Renal cortical epithelial cell (primary cell): ENCODE measurements at regions not wholly inside any gene's neighbourhood (a gene's known extent, or its start where the extent isn't known, plus 50 kb on each side); places are given as distances from the start of the nearest gene placed in this dataset.

Experiments
- DNase-seq: peaks from one replicate; pipeline ENCODE4 v3.0.0-alpha.2; 2011; ENCODE audit warnings: low read depth

DNA sequence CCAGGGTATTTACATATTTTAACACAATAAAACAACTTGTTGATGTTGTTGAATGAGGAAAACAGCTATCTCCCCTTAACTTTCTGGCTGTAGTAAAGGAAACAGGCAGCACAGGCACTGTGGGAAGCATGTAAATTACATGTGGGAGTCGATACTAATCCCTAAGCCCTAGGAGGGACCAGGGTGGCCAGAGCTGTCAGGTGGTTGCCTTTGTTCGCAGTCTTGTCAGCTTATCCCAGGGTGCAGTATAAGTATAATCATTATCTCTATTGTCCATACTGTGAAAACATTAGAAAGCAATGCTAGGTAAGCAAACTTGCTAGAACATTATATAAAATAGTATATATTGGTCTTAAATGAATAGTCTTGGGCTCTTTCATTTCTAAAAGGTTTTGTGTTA, 125.6 kb upstream of the RPS23 start:
- DNase-seq, result no peak

DNA sequence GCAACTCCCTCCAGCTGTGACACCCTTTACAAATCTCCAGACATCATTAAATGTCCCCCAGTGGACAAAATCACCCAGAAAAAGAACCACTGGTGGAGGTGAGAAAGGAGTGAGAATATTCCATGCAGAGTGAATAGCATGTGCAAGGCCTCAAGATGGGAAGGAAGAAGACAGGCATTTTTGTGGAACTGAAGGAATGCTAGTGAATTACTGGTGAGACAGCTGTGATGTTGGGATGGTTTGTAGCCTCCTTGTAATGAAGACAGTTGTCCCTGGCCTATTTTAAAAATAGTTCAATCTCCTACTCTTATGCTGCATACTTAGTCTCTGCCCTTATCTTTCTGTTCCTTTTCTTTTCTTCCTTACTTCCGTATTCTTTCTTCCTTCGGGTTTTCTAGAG, 124.9 kb upstream of the RPS23 start:
- no peak for DNase-seq

- no peak for DNase-seq
These were observed 121.0 kb upstream of the RPS23 start for GRCh38 chr5:82399111-82399510.

DNA sequence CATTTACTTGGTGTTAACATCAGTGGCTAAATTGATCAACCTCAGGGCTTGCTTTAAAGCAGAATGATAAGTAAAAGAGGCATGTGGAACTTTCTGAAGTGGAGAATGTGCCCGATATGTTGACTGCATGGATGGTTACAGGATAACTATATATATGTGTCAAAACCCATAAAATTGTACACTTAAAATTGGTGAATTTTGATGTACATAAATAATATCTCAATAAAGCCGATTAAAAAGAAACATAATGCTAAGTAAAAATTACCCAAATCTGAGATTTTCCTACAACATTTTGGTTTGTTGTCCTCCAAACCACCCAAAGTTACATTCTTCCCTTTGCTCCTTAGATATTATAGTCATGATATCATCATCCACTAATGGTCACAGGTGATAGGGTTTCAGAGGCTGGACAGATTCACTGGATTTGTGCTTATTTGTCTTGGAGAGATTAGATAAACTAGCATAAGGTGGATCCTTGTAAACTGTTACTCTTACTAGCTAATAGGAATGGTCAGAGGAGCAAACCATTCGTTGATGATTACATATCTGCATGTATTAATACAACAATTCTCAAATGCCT, 119.7 kb upstream of the RPS23 start:
- DNase-seq, result no peak

DNA sequence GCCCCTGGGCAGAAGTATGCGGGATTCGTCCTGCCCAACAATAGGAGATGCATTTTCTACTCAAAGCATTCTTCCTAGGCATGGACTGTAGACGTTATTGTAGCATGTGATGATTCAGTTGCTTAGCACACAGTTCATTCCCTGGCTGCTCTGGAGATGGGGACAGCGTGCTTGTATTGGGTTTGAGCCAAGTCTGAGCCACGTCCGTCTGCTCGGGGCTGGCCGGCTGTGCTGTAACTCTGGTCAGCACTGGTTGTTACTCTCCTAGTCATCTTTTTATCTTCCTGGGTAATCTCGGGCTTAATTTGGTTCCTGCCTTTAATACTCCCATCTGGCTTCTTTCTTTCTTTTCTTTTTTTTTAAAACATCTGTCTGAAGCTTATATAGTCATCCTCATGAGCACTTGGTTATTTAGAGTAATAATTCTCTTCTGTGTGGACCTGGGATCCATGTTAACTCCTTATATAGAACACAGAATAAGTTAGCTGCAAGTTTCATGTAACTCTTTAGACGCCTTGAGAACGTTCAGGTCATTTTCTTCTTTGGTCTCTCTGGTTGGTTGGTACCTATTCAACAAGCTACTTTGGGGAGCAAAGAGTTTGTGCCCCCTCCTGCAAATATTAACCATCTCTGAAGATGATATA, 118.8 kb upstream of the RPS23 start:
- peak; percentile 98 for DNase-seq

- peak; percentile 33 for DNase-seq
These were observed 118.2 kb upstream of the RPS23 start for GRCh38 chr5:82396396-82396795.

GRCh38 chr5:82393951-82394350, 115.8 kb upstream of the RPS23 start:
- DNase-seq, result no peak

DNA sequence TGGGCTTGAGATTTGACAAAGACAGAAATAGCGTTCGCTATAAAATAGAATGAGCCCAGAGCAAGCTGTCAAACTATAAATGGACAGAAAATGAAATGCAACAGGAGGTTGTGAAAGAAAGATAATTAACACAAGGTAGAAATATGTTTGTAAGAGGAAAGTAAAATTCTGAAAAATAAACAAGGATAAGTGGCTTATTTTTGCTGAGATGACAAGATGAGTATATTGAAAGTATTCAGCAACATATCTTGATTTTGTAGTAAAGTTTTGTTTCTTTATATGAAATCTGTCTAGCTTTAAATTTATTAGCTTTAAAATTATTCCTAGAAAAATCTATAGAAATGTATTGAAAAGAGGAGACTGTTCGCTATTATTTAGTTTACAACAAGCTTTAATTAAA, 111.9 kb upstream of the RPS23 start:
- DNase-seq, result no peak

- DNase-seq, result no peak
These were observed 111.2 kb upstream of the RPS23 start for GRCh38 chr5:82389347-82389746.

GRCh38 chr5:82388181-82388580, 110.0 kb upstream of the RPS23 start:
- DNase-seq, result no peak

DNA sequence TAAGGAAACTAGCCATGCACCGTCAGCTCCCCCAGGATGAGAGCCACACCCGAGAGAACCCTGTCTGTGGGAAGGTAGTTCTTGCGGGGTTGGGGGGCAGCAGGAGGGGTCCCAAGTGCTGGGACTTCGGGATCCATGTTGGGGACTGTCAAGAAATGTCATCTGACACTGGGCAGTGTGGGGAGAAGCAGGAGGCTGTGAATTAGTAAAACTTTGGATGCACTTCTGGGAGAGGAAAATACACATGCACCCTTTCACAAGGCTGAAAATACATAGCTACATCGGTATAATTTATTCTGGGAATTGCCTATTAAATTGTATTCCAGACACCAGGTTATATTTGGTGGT, 109.6 kb upstream of the RPS23 start:
- no peak for DNase-seq

DNA sequence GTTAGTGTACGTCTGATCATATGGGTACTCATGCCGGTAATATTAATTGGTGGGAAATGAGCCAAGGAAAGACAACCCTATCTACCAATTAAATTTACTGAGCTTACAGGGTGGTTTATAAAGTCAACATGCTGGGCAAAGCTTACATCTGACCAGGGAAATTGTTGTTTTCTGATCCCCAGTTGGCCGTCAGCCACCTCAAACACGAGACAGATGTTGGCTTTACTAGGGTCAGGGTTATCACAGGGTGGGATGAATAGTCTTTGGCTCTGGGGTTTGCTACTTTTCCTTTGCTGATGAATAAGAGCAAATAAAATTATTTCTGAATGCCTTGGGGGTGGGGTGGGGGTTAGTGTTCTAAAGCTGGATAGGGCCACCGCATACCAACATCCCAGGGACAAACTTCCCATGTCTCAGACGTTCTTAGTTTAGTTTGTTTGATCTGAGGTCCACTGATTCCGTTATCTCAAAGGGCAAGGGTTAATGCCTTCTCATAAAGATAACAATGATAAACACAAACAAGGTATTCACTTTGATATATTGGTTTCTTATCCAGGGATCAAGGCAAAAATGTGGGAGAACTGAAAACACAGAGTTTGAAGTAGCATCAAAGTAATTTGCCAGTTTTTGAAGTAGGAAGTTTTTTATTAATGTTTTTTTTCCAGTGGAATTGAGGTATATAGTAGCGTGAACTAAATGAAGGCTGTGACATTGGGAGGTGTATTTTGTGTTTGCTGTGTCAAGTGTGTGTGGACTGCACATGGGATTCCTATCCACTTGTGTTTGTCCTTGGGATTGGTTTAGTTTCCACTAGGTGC, 109.1 kb upstream of the RPS23 start:
- no peak for DNase-seq

DNA sequence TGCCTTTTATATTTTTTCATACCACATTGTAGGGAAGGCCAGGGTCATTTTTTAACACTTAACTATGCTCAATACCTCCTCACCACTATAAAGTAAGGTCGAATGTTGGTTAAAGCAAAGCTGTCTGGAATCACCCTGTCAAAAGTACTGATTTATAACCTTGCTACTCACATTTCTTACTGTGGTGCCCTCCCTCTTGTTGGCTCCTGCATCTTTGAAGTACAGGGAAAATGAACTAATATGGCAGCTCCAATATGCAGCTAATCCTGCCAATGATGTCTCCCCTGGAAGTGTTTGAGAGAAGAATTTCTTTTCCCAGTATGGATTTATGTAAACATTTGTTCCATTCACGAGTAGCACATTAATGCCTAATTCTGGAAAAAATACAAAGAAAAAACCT, 108.4 kb upstream of the RPS23 start:
- no peak for DNase-seq

GRCh38 chr5:82384034-82384750, 106.0 kb upstream of the RPS23 start:
- DNase-seq, result no peak

GRCh38 chr5:82381591-82381990, 103.4 kb upstream of the RPS23 start:
- no peak for DNase-seq

GRCh38 chr5:82376307-82376706, 98.2 kb upstream of the RPS23 start:
- no peak for DNase-seq

DNA sequence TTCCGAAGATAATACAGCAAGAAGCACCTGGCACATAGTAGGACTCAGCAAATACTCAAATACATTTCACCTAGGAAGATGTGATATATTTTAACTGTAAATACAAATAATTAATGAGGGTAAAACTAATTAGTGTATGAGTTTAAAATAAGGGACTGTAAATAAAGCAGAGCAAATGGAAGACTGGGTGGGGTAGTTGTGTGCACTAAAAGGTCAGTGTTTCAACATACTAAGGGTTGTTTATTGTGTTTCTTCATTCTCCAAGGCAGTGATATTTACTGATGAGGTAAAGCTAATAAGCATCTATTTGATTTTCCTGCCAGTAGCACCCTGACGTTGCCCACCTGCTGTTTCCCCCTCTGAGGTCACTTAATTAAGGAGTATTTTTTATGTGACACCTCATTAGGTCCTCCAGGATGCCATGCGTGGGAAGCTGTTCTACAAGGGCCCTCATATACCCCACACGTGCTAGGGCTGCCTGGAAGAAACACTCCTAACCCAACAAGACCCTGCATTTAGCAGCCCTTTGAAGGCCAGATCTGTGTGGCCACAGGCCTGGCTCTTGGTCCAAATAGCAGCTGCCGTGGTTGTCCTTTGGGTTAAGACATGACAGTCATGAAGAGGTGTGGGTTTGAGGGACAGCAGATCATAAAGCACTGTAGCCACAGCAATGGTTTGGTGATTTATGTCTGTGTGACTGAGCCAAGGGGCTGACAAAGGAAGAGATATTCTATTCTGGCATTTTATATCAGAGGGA, 97.5 kb upstream of the RPS23 start:
- no peak for DNase-seq

DNA sequence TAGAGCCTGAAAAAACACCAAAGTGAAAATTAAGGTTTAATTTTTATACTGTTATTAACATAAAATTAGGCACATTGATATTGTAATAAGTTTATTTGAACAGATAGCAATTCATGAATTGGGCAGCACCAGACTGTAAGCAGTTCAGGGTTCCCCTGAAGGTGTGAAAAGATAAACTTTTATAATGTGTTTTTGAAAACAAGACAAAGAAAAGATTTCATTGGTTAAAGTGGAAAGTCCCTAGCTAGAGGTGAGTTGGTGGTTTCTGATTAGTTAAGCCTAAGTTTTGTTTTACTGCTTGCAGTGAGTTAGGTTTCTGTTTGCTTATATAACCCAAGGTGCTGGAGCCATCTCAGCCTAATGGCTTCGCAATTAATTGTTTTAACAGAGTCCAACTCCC, 96.5 kb upstream of the RPS23 start:
- no peak for DNase-seq

- no peak for DNase-seq
These were observed 89.8 kb upstream of the RPS23 start for GRCh38 chr5:82367930-82368329.

DNA sequence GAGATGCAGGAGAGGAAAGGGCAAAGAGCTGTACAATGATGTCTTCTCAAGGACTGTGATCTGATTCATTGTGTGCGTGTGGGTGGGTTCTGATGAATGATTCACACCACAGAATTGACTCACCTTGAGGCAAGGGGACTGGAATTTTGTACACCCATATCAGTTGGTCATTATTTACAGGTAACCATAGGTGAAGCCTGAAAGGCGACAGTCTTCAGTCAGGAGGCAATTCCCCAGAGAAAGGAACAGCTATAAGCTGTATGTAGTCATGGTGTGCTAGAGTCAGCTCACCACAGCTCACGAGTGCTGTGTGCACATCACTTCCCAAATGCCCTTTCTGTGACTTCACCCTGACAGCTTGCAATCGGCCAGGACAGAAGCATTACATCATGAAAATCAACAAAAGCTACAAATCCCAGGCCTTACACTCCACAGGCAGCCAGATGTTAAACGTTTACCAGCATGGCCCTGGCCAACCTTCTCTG, 87.6 kb upstream of the RPS23 start:
- DNase-seq, result peak; percentile 93

GRCh38 chr5:82365026-82365425, 86.9 kb upstream of the RPS23 start:
- DNase-seq, result no peak

DNA sequence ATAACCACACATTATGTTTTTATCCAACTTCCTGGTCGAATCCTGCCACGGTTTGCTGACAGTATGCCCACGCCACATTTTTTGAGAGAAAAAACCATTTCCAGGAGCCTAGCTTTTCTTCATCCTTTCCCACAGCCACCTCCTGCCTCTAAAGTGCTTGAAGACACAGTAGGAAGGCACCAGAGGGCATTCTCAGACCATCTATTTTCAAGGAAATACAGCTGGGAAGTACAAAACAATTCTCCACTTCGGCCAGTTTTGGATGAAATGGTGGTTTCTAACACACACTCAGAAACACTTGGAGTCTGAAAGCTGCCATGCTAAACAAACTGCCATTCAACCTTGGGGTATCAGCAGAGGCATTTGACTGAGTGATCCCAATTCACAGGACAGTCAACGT, 86.3 kb upstream of the RPS23 start:
- DNase-seq, result peak; percentile 77
